Loucy (cell line): ENCODE measurements at regions not wholly inside any gene's neighbourhood (a gene's known extent, or its start where the extent isn't known, plus 50 kb on each side); places are given as distances from the start of the nearest gene placed in this dataset.

Experiments used
- CTCF ChIP-seq: fragments of 200-600 bp; sonication (generic); conservative IDR thresholded peaks from 2 replicates; pipeline ENCODE4 v1.5.1; 2014; ENCODE audit warnings: mild to moderate bottlenecking, antibody characterized with exemption, low read length
- EZH2phosphoT487 ChIP-seq: fragments of 200-600 bp; IDR thresholded peaks from 2 replicates; pipeline ENCODE4 v1.6.1; 2018; ENCODE audit warnings: antibody characterized with exemption, mild to moderate bottlenecking, moderate library complexity, borderline replicate concordance

- no peak for TF ChIP-seq CTCF
- TF ChIP-seq EZH2phosphoT487, result no peak
Observed at GRCh38 chr2:217733461-217733860, 269.3 kb downstream of the TNS1 start.
